OCI-LY7 (cell line): ENCODE measurements at regions not wholly inside any gene's neighbourhood (a gene's known extent, or its start where the extent isn't known, plus 50 kb on each side); places are given as distances from the start of the nearest gene placed in this dataset.

Experiments used
- BruUV-seq: library from RNA; stranded (reverse); fragments of 400-500 nt; replicated peaks from 2 replicates; lab custom pipeline; 2021; lab: Mats Ljungman, UMichigan
- CTCF ChIA-PET: fragments of 300-600 bp; sonication (Branson Sonifier 250); formaldehyde crosslinking; loops from one replicate; lab custom pipeline; 2022; ENCODE audit warnings: antibody characterized with exemption; ENCODE audit not compliant: unreplicated experiment; lab: Charles Lee
- POLR2A ChIA-PET: fragments of 300-600 bp; sonication (Branson Sonifier 250); formaldehyde crosslinking; loops from one replicate; lab custom pipeline; 2022; ENCODE audit warnings: antibody characterized with exemption; lab: Charles Lee
- DNase-seq: peaks from one replicate; pipeline ENCODE4 v3.0.0-alpha.2; 2015; ENCODE audit warnings: low spot score
- H2AFZ ChIP-seq: fragments of 200-600 bp; sonication (generic), shearing (Covaris generic); 2 replicates; pipeline ENCODE4 v1.6.1; 2014; ENCODE audit warnings: mild to moderate bottlenecking, antibody characterized with exemption, low read length, moderate library complexity
- H3K27ac ChIP-seq: fragments of 200-600 bp; sonication (generic); 2 replicates; pipeline ENCODE4 v1.5.1; 2014; ENCODE audit warnings: mixed run types, low read depth, mild to moderate bottlenecking, moderate library complexity, low read length, inconsistent platforms; ENCODE audit not compliant: poor library complexity, severe bottlenecking
- H3K36me3 ChIP-seq: fragments of 200-600 bp; sonication (generic); 2 replicates; pipeline ENCODE4 v1.6.1; 2014; ENCODE audit warnings: mild to moderate bottlenecking, antibody characterized with exemption, low read length, moderate library complexity, mixed read lengths; ENCODE audit not compliant: insufficient read depth
- H3K4me1 ChIP-seq: fragments of 200-600 bp; sonication (generic); 2 replicates; pipeline ENCODE4 v1.5.1; 2014; ENCODE audit warnings: mild to moderate bottlenecking, low read length; ENCODE audit not compliant: insufficient read depth, poor library complexity, severe bottlenecking
- H3K4me2 ChIP-seq: fragments of 200-600 bp; sonication (generic); 2 replicates; pipeline ENCODE4 v1.6.1; 2014; ENCODE audit warnings: mild to moderate bottlenecking, low read length
- H3K4me3 ChIP-seq: fragments of 200-600 bp; sonication (generic); 2 replicates; pipeline ENCODE4 v1.5.1; 2014; ENCODE audit warnings: mild to moderate bottlenecking, low read depth, low read length; ENCODE audit not compliant: poor library complexity, severe bottlenecking
- H3K79me2 ChIP-seq: fragments of 200-600 bp; sonication (generic); 2 replicates; pipeline ENCODE4 v1.6.1; 2016; ENCODE audit warnings: low read depth, mild to moderate bottlenecking, low read length, moderate library complexity, mixed read lengths; ENCODE audit not compliant: insufficient read depth
- H3K9me2 ChIP-seq: fragments of 200-600 bp; sonication (generic); 2 replicates; pipeline ENCODE4 v1.6.1; 2016; ENCODE audit warnings: mild to moderate bottlenecking, low read length, mixed read lengths; ENCODE audit not compliant: insufficient read depth
- H3K9me3 ChIP-seq: fragments of 200-600 bp; sonication (generic); 2 replicates; pipeline ENCODE4 v1.6.1; 2014; ENCODE audit warnings: mild to moderate bottlenecking, mixed run types, low read length, mixed read lengths
- H4K20me1 ChIP-seq: fragments of 200-600 bp; sonication (generic); 2 replicates; pipeline ENCODE4 v1.6.1; 2014; ENCODE audit warnings: mild to moderate bottlenecking, antibody characterized with exemption, low read length, moderate library complexity, mixed read lengths; ENCODE audit not compliant: insufficient read depth
- CTCF ChIP-seq: fragments of 200-600 bp; sonication (generic); conservative IDR thresholded peaks from 2 replicates; pipeline ENCODE4 v1.5.1; 2014; ENCODE audit warnings: mild to moderate bottlenecking, antibody characterized with exemption, low read length, moderate library complexity, mixed read lengths
- EZH2phosphoT487 ChIP-seq: fragments of 200-600 bp; sonication (generic); IDR thresholded peaks from 2 replicates; pipeline ENCODE4 v1.6.1; 2018; ENCODE audit warnings: low read depth, borderline replicate concordance, mild to moderate bottlenecking, mixed run types, antibody characterized with exemption, low read length, moderate library complexity, mixed read lengths
- intact Hi-C: fragments of 100-400 bp; cut with micrococcal nuclease; formaldehyde crosslinking; loops from one replicate; pipeline ENCODE4 v1.10.0; 2022; ENCODE audit not compliant: unreplicated experiment

GRCh38 chr2:104698276-104698675 lies 155.6 kb upstream of the POU3F3 start:
- ChIA-PET POLR2A (no interaction called here), CTCF (no interaction called here)
- no peak for DNase-seq
- H3K36me3 ChIP-seq = no peaks in the 10 kb centered on the region
- no peak overlapping the region for H3K4me2 ChIP-seq
- no peaks in the 10 kb centered on the region for H3K9me2 ChIP-seq
- H3K4me1 ChIP-seq = no peaks in the 10 kb centered on the region
- no peaks in the 10 kb centered on the region for H4K20me1 ChIP-seq
- no peaks in the 10 kb centered on the region for H3K79me2 ChIP-seq
- no TSS peak for BruUV-seq
- no peak overlapping the region for H3K27ac ChIP-seq
- H3K9me3 ChIP-seq = no peaks in the 10 kb centered on the region
- intact Hi-C loops = no loop called here
- no peak overlapping the region for H2AFZ ChIP-seq
- no peak overlapping the region for H3K4me3 ChIP-seq
- no peak for TF ChIP-seq EZH2phosphoT487

GRCh38 chr2:104701411-104701911 lies 152.5 kb upstream of the POU3F3 start:
- BruUV-seq = no TSS peak
- Histone ChIP-seq H3K9me3 (no peaks in the 10 kb centered on the region), H3K9me2 (no peaks in the 10 kb centered on the region), H3K4me1 (no peaks in the 10 kb centered on the region), H4K20me1 (no peaks in the 10 kb centered on the region), H3K27ac (no peak overlapping the region), H3K4me3 (no peak overlapping the region), H3K4me2 (no peak overlapping the region), H3K79me2 (no peaks in the 10 kb centered on the region), H2AFZ (no peak overlapping the region), H3K36me3 (no peaks in the 10 kb centered on the region)
- POLR2A ChIA-PET = no interaction called here
- TF ChIP-seq EZH2phosphoT487 (no peak), CTCF (no peak)
- CTCF ChIA-PET = no interaction called here
- intact Hi-C loops = no loop called here
- no peak for DNase-seq

- H3K4me2 ChIP-seq = no peak overlapping the region
- BruUV-seq = no TSS peak
- H3K36me3 ChIP-seq = no peaks in the 10 kb centered on the region
- H3K9me3 ChIP-seq = no peaks in the 10 kb centered on the region
- no peaks in the 10 kb centered on the region for H4K20me1 ChIP-seq
- TF ChIP-seq EZH2phosphoT487 (no peak), CTCF (no peak)
- H3K9me2 ChIP-seq = no peaks in the 10 kb centered on the region
- H3K4me1 ChIP-seq = no peaks in the 10 kb centered on the region
- ChIA-PET POLR2A (no interaction called here), CTCF (no interaction called here)
- intact Hi-C loops = no loop called here
- no peak overlapping the region for H3K4me3 ChIP-seq
- no peaks in the 10 kb centered on the region for H3K79me2 ChIP-seq
- DNase-seq = no peak
- H2AFZ ChIP-seq = no peak overlapping the region
- H3K27ac ChIP-seq = no peak overlapping the region
These were observed 151.7 kb upstream of the POU3F3 start for GRCh38 chr2:104702031-104702850.
